DOHH2 (cell line): ENCODE measurements at regions not wholly inside any gene's neighbourhood (a gene's known extent, or its start where the extent isn't known, plus 50 kb on each side); places are given as distances from the start of the nearest gene placed in this dataset.

Experiments
- H3F3A ChIP-seq: fragments of 200-600 bp; sonication (generic), shearing (Covaris generic); 2 replicates; pipeline ENCODE4 v1.6.0; 2016; ENCODE audit warnings: antibody characterized with exemption, mild to moderate bottlenecking; ENCODE audit not compliant: control insufficient read depth, insufficient read depth
- H3K27ac ChIP-seq: fragments of 200-600 bp; sonication (generic); 2 replicates; pipeline ENCODE4 v1.5.1; 2014; ENCODE audit warnings: low read depth, mild to moderate bottlenecking, low read length, moderate library complexity
- H3K27me3 ChIP-seq: fragments of 200-600 bp; sonication (generic); 2 replicates; pipeline ENCODE4 v1.6.1; 2014; ENCODE audit warnings: mild to moderate bottlenecking, low read length, mixed read lengths; ENCODE audit not compliant: control insufficient read depth
- H3K36me3 ChIP-seq: fragments of 200-600 bp; sonication (generic); 2 replicates; pipeline ENCODE4 v1.6.1; 2014; ENCODE audit warnings: mild to moderate bottlenecking, low read length, moderate library complexity, mixed read lengths; ENCODE audit not compliant: control insufficient read depth
- H3K4me1 ChIP-seq: fragments of 200-600 bp; sonication (generic); 2 replicates; pipeline ENCODE4 v1.6.1; 2014; ENCODE audit warnings: mild to moderate bottlenecking, low read length, mixed read lengths; ENCODE audit not compliant: control insufficient read depth
- H3K4me2 ChIP-seq: fragments of 200-600 bp; sonication (generic); 2 replicates; pipeline ENCODE4 v1.6.0; 2014; ENCODE audit warnings: mild to moderate bottlenecking, low read length, moderate library complexity
- H3K4me3 ChIP-seq: fragments of 200-600 bp; sonication (generic); 2 replicates; pipeline ENCODE4 v1.5.1; 2014; ENCODE audit warnings: mild to moderate bottlenecking, low read length, mixed read lengths
- H3K79me2 ChIP-seq: fragments of 200-600 bp; sonication (generic); 2 replicates; pipeline ENCODE4 v1.6.1; 2014; ENCODE audit warnings: mild to moderate bottlenecking, low read length, mixed read lengths; ENCODE audit not compliant: control insufficient read depth
- H3K9me2 ChIP-seq: fragments of 200-600 bp; sonication (generic); replicated peaks from 2 replicates; pipeline ENCODE4 v1.6.1; 2014; ENCODE audit warnings: mild to moderate bottlenecking, low read length, mixed read lengths; ENCODE audit not compliant: control insufficient read depth
- H3K9me3 ChIP-seq: fragments of 200-600 bp; sonication (generic); 2 replicates; pipeline ENCODE4 v1.6.1; 2014; ENCODE audit warnings: antibody characterized with exemption, low read length, mixed read lengths; ENCODE audit not compliant: control insufficient read depth, insufficient read depth
- H4K20me1 ChIP-seq: fragments of 200-600 bp; sonication (generic); 2 replicates; pipeline ENCODE4 v1.6.0; 2014; ENCODE audit warnings: low read depth, mild to moderate bottlenecking, antibody characterized with exemption, low read length, moderate library complexity; ENCODE audit not compliant: control insufficient read depth, insufficient read depth
- CTCF ChIP-seq: fragments of 200-600 bp; sonication (generic); IDR thresholded peaks from one replicate; pipeline ENCODE4 v1.5.1; 2014; ENCODE audit warnings: antibody characterized with exemption, mild to moderate bottlenecking, low read depth, low read length; ENCODE audit not compliant: poor library complexity, severe bottlenecking
- EZH2phosphoT487 ChIP-seq: fragments of 200-600 bp; sonication (generic); IDR thresholded peaks from 2 replicates; pipeline ENCODE4 v1.6.1; 2017; ENCODE audit warnings: borderline replicate concordance, mild to moderate bottlenecking, antibody characterized with exemption, low read length, moderate library complexity, mixed read lengths

- H3K9me2 ChIP-seq: no peaks in the 10 kb centered on the region
- no peaks in the 10 kb centered on the region for H3K27me3 ChIP-seq
- no peaks in the 10 kb centered on the region for H4K20me1 ChIP-seq
- H3K4me1 ChIP-seq: no peaks in the 10 kb centered on the region
- no peaks in the 10 kb centered on the region for H3F3A ChIP-seq
- H3K27ac ChIP-seq: no peak overlapping the region
- H3K4me3 ChIP-seq: no peak overlapping the region
- no peak for TF ChIP-seq EZH2phosphoT487
- no peaks in the 10 kb centered on the region for H3K36me3 ChIP-seq
- H3K4me2 ChIP-seq: no peak overlapping the region
- no peaks in the 10 kb centered on the region; the same call in 1 of the 2 replicates for H3K9me3 ChIP-seq
- H3K79me2 ChIP-seq: no peaks in the 10 kb centered on the region
Observed at GRCh38 chr11:37378958-37379357, 780.9 kb upstream of the RAG2 start.

- H3K9me3 ChIP-seq: no peaks in the 10 kb centered on the region; the same call in 1 of the 2 replicates
- H3K36me3 ChIP-seq: no peaks in the 10 kb centered on the region
- no peak overlapping the region for H3K4me3 ChIP-seq
- no peaks in the 10 kb centered on the region for H3K27me3 ChIP-seq
- no peak overlapping the region for H3K27ac ChIP-seq
- H3K79me2 ChIP-seq: no peaks in the 10 kb centered on the region
- TF ChIP-seq EZH2phosphoT487 (no peak), CTCF (no peak)
- H3K4me1 ChIP-seq: no peaks in the 10 kb centered on the region
- H3F3A ChIP-seq: no peaks in the 10 kb centered on the region
- H3K9me2 ChIP-seq: no peaks in the 10 kb centered on the region
- no peak overlapping the region for H3K4me2 ChIP-seq
- no peaks in the 10 kb centered on the region for H4K20me1 ChIP-seq
Observed at GRCh38 chr11:37372667-37373066, 774.6 kb upstream of the RAG2 start.

GRCh38 chr11:37371346-37371970 is 773.4 kb upstream of the RAG2 start:
- Histone ChIP-seq H3K4me3 (no peak overlapping the region), H3K27me3 (no peaks in the 10 kb centered on the region), H3K9me3 (no peaks in the 10 kb centered on the region; the same call in 1 of the 2 replicates), H3K4me1 (no peaks in the 10 kb centered on the region), H3K9me2 (no peaks in the 10 kb centered on the region), H4K20me1 (no peaks in the 10 kb centered on the region), H3K4me2 (no peak overlapping the region), H3K27ac (no peak overlapping the region), H3K36me3 (no peaks in the 10 kb centered on the region), H3F3A (no peaks in the 10 kb centered on the region), H3K79me2 (no peaks in the 10 kb centered on the region)
- TF ChIP-seq CTCF (no peak), EZH2phosphoT487 (no peak)

GRCh38 chr11:37370817-37371216 is 772.8 kb upstream of the RAG2 start:
- no peaks in the 10 kb centered on the region for H3F3A ChIP-seq
- no peak for TF ChIP-seq EZH2phosphoT487
- no peak for TF ChIP-seq CTCF
- no peaks in the 10 kb centered on the region for H3K9me2 ChIP-seq
- H3K79me2 ChIP-seq: no peaks in the 10 kb centered on the region
- no peaks in the 10 kb centered on the region for H4K20me1 ChIP-seq
- no peaks in the 10 kb centered on the region for H3K27me3 ChIP-seq
- no peaks in the 10 kb centered on the region for H3K36me3 ChIP-seq
- no peak overlapping the region for H3K4me3 ChIP-seq
- H3K27ac ChIP-seq: no peak overlapping the region
- H3K9me3 ChIP-seq: no peaks in the 10 kb centered on the region
- H3K4me2 ChIP-seq: no peak overlapping the region
- no peaks in the 10 kb centered on the region for H3K4me1 ChIP-seq
